SIG-M5 treated with dmso at 0.1 percent for 504 hours (cell line): ENCODE measurements at regions not wholly inside any gene's neighbourhood (a gene's known extent, or its start where the extent isn't known, plus 50 kb on each side); places are given as distances from the start of the nearest gene placed in this dataset.

Source experiments
- DNase-seq: peaks from one replicate; lab custom pipeline; 2025; ENCODE audit not compliant: unreplicated experiment; lab: John Stamatoyannopoulos, UW

- peak; percentile 2 for DNase-seq
These were observed 85.7 kb upstream of the CST7 start for GRCh38 chr20:24863356-24863755.

DNA sequence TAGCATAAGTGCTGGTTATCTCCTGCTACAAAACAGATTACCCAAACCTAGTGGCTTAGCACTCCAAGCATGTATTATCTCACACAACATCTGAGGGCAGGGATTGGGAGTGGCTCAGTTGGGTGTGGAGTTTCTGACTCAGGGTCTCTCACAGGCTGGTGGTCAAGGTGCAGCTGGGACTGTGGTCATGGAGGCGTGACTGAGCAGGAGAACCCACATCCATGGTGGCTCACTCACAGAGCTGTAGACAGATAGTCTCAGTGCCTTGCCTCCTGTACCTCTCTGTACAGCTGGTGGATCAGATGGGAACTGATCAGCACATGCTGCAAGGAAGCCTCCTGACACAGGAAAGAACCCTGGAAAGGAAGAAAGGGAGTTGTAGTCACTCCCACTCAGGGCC is 83.1 kb upstream of the CST7 start:
- no peak for DNase-seq

DNA sequence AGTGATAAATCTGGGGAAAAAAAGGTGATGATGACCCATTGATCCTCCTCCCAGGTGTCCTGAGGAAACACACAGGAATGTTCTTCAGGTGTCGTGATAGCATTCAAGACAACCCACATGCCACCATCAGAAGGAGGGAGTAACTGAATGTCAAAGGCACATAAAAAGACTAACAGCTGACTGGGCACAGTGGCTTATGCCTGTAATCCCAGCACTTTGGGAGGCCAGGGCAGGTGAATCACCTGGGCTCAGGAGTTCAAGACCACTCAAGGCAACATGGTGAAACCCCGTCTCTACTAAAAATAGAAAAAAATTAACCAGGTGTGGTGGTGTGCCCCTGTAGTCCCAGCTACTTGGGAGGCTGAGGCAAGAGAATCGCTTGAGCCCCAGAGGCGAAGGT is 82.3 kb upstream of the CST7 start:
- no peak for DNase-seq

- no peak for DNase-seq
These were observed 81.5 kb upstream of the CST7 start for GRCh38 chr20:24867556-24867955.

- no peak for DNase-seq
These were observed 80.6 kb upstream of the CST7 start for GRCh38 chr20:24868396-24868927.

GRCh38 chr20:24868959-24869358 is 80.1 kb upstream of the CST7 start:
- DNase-seq = no peak

DNA sequence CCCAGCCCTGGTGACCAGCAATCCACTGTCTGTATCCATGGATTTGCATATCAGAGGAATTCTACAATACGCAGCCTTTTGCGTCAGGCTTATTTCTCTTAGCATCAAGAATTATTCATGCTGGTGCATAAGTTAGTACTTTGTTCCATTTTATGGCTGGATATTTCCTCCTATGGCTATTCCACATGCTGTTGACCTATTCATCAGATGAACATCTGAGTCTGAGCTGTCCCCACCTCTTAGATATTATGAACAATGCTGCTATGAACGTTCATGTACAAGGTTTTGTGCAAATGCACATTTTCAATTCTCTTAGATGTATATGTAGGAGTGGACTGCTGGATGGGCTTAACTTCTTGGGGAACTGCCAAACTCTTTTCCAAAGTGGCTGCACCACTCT is 79.0 kb upstream of the CST7 start:
- DNase-seq = no peak

GRCh38 chr20:24870881-24871280 is 78.2 kb upstream of the CST7 start:
- DNase-seq = no peak

DNA sequence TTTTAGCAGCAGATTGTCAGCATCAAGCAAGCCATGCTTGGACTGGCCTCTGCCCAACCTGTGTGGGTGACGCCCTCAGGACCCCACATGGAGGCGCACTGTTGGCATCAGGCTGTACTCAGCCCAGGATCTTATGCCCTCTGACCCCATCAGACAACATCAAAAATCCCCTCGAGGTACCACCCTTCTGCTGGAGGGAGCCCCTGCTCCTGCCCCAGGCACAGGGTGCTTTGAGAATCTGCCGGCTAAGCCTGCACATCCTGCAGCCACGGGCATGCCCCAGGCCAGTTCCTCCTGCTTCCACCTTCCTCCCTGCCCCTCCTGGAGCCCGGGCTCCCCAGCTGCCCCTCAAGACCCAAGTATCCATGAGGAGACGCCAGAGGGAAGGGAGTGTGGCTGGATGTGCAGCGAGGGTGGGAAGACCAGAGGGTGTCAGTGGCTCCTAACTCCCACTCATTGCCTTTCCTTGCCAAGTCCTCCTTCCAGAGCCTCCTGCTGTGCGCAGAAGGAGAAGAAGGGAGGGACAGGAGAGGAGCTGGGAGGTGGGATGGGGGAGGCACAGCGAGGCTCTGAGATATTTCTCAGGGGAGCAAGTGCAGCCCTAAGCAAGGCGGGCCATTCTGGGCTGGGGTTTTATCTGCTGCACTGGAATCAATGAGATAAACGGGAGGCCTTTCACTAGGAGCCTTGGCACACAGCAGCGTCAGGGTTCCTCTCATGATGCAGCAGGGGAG is 77.4 kb upstream of the CST7 start:
- no peak for DNase-seq

DNA sequence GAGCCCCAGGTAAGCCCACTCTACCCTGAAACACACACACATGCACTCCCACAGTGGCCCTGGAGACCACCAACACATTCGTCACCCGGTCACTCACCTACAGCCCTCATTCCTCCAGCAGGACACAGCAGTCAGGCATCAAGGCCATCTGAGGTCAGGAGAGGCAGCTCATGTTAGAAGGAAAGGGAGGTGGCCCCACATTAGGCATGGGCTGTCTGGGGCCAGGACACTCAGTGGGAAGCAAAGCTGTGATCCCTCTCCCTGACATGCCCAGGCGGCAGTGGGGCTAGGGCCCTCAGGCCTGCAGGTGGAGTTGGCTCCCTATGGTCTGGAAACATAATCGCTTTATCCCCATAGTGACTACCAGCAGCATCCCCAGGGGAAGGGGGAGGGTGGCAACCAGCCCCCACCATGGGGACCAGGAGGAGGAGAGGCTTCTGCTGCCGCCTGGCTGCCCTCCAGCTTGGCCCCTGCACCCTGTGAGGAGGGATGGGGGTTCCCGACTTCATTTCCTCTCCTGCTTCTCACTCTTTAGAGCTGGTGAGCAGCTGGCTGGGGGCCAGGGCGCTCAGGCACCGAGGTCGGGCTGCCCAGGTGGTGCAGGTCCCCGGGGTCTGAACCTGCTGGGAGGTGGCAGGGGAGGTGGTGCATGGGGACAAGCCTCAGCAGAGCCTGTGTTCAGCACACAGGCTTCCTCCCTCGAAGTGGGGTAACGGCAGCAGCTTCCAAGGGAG is 76.6 kb upstream of the CST7 start:
- DNase-seq = no peak

DNA sequence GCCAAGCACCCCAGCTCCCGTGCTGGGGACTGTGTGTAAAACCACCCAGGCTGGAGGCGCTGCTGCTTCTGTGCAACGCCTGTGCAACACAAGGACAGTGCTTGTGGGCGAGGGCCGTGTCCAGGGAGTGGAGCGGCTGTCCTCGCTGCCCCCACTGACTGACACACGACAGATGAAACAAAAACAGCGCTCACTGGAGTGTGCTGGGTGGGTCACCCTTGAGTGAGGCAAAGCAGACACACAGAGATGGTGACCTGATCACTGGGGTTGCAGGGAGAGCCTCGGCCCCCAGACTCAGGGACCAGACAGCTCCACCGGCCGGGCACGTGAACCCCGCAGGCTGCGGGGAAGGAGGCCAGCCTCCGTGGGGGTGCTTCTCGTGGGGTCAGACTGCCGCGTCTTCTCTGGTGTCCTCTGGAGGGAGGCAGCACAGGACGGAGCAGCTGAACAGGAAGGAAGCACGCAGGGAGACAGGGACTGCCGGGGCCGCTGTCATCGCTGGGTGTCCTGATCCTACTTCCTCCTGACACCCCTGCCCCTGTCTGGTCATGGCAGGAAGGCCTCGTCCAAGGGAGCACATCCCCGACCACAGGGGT is 75.9 kb upstream of the CST7 start:
- DNase-seq = no peak

GRCh38 chr20:24875078-24875477 is 74.0 kb upstream of the CST7 start:
- no peak for DNase-seq

DNA sequence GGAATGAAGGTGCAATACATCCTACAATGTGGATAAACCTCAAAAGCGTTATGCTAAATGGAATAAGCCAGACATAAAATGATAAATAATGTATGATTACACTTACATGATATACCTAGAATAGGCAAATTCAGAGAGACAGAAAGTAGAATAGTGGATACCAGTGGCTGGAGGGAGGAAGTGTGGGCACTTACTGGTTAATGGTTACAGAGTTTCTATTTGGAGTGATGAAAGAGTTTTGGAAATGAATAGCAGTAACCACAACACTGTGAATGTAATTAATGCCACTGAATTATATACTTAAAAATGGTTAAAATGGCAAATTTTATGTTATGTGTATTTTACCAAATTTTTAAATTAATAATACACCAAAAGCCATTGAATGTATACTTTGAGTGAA is 71.4 kb upstream of the CST7 start:
- no peak for DNase-seq

DNA sequence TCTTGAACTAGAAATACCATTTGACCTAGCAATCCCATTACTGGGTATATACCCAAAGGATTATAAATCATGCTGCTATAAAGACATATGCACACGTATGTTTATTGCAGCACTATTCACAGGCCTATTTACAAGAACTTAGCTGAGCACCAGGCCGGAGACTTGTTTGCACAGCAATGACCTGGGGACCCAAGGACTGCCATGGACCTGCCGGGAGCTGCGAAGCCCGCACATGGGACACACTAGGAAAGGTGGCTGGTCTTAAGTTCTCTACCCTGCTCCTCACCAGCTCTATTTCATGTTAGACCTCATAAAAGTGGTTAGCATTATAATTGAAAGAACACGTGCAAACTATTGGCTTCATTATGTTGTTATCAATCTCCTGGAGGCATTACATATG is 70.4 kb upstream of the CST7 start:
- no peak for DNase-seq

DNA sequence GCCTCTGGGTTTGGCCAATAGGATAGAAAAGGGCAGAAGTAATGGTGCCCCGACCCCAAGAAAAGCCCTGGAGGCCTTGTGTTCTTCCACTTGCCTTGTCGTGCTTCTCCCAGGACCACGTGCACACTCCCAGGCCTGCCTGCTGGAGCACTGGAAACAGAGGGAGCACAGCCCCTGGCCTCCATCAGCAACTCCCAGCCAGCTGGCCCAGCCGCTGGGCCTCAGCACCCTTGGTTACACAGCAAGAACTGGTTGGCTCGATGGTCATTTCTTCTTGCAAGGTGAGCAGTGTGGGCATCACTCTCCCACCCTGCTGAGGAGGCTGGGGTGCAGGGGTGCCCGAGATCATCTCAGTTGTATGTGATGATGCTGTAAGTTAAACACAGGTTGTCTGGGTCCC is 69.2 kb upstream of the CST7 start:
- DNase-seq = no peak

GRCh38 chr20:24880356-24880755 is 68.7 kb upstream of the CST7 start:
- DNase-seq = no peak

- DNase-seq = no peak
These were observed 58.8 kb upstream of the CST7 start for GRCh38 chr20:24890286-24890685.

DNA sequence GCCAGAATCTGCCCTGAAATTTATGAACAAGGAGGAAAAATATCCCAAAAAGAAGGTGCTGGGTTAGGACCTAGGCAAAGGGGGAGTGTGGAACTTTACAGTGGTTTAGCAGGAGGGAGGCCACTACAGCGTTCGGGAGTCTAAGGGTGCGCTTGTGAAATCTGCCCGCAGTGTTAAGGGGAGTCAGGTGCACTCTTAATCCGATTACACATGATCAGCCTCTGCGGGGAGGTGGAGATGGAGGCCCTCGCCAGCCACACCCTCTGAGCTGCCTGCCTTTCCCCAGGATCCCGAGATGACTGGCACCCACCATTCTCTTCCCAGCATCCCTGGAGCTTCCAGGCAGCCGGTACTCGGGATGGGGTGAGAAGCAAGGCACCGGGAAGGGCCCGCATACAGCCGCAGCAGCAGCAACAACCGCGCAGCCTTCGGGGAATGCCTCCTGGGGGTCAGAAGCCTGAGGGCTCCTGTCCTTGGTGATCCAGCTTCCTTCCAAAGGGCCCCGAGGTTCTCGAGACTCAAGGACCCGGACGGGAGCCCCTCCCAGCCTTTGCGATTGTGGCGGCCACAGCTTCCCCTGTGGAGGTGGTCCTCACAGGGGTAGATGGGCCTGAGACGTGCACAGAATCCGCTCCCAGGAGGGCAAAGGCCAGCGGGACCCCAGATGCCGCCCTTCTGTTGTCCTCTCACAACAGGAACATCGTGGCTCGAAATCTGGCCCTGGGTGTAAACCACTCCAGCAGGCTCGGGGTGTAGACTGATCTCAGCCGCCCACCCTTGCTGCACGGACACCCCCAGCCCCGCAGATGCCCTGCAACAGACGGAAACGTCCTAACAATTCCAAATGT is 57.3 kb upstream of the CST7 start:
- DNase-seq = no peak

- DNase-seq = no peak
These were observed 56.5 kb upstream of the CST7 start for GRCh38 chr20:24892522-24892921.

- no peak for DNase-seq
These were observed 56.1 kb upstream of the CST7 start for GRCh38 chr20:24892931-24893330.

DNA sequence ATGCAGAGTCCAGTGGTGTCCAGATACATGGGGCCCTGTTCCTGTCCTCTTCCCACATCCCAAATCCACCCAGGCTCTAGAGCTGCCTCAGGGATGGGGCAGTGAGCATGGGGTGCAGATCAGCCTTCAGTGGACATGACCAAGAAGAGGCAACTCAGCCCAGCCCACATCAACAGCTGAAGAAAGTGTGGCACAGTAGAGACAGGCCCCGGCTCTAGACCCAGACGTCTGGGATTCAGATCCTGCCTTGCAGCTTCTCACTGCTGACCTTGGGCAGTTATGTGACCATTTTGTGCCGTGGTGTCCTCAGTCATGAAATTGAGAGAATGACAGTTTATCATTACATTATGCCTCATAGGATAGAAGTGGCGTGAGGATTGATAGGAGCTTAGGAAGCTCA is 54.6 kb upstream of the CST7 start:
- DNase-seq = no peak
